MCF 10A (cell line): ENCODE measurements at regions not wholly inside any gene's neighbourhood (a gene's known extent, or its start where the extent isn't known, plus 50 kb on each side); places are given as distances from the start of the nearest gene placed in this dataset.
"Not testable (repeated sequence)": the region's sequence is repeated elsewhere in the genome, so short reads cannot be mapped to it uniquely, and the experiment has no call there.

Experiments
- BruUV-seq: library from RNA; stranded (reverse); fragments of 400-500 nt; replicated peaks from 2 replicates; lab custom pipeline; 2021; lab: Mats Ljungman, UMichigan
- CTCF ChIA-PET: fragments of 300-600 bp; sonication (Branson Sonifier 250); formaldehyde crosslinking; extraction: SDS; loops from one replicate; lab custom pipeline; 2021; ENCODE audit warnings: antibody characterized with exemption, inconsistent platforms; lab: Yijun Ruan, JAX
- POLR2A ChIA-PET: fragments of 300-600, 350-650 bp; sonication (Branson Sonifier 250); formaldehyde crosslinking; extraction: SDS; loops from one replicate; lab custom pipeline; 2020; ENCODE audit warnings: antibody characterized with exemption, inconsistent platforms; lab: Yijun Ruan, JAX
- DNase-seq: peaks from one replicate; pipeline ENCODE4 v3.0.0-alpha.2; 2018; ENCODE audit not compliant: unreplicated experiment
- H3K27ac Mint-ChIP-seq: one replicate; pipeline ENCODE4 v1.8.0; 2022; ENCODE audit warnings: mild to moderate bottlenecking, low read depth, mixed read lengths; ENCODE audit not compliant: unreplicated experiment
- H3K27me3 Mint-ChIP-seq: one replicate; pipeline ENCODE4 v1.8.0; 2022; ENCODE audit warnings: mixed read lengths; ENCODE audit not compliant: insufficient read depth, unreplicated experiment
- H3K36me3 Mint-ChIP-seq: one replicate; pipeline ENCODE4 v1.8.0; 2022; ENCODE audit warnings: mild to moderate bottlenecking, moderate library complexity, mixed read lengths; ENCODE audit not compliant: insufficient read depth, unreplicated experiment
- H3K4me1 Mint-ChIP-seq: one replicate; pipeline ENCODE4 v1.8.0; 2022; ENCODE audit warnings: mixed read lengths; ENCODE audit not compliant: insufficient read depth, unreplicated experiment
- H3K4me3 Mint-ChIP-seq: one replicate; pipeline ENCODE4 v1.8.0; 2022; ENCODE audit warnings: mild to moderate bottlenecking, moderate library complexity, mixed read lengths; ENCODE audit not compliant: unreplicated experiment
- H3K9me3 Mint-ChIP-seq: one replicate; pipeline ENCODE4 v1.8.0; 2022; ENCODE audit warnings: mixed read lengths; ENCODE audit not compliant: unreplicated experiment
- intact Hi-C: fragments of 100-400 bp; cut with micrococcal nuclease; formaldehyde crosslinking; loops from 2 replicates; pipeline ENCODE4 v1.14.1; 2022
- TF ChIP-seq, protein P1 (sequence below): fragments of 200-600 bp; IDR thresholded peaks from one replicate; pipeline ENCODE4 v1.8.0; 2022; ENCODE audit warnings: antibody characterized with exemption, mild to moderate bottlenecking; ENCODE audit not compliant: unreplicated experiment

DNA sequence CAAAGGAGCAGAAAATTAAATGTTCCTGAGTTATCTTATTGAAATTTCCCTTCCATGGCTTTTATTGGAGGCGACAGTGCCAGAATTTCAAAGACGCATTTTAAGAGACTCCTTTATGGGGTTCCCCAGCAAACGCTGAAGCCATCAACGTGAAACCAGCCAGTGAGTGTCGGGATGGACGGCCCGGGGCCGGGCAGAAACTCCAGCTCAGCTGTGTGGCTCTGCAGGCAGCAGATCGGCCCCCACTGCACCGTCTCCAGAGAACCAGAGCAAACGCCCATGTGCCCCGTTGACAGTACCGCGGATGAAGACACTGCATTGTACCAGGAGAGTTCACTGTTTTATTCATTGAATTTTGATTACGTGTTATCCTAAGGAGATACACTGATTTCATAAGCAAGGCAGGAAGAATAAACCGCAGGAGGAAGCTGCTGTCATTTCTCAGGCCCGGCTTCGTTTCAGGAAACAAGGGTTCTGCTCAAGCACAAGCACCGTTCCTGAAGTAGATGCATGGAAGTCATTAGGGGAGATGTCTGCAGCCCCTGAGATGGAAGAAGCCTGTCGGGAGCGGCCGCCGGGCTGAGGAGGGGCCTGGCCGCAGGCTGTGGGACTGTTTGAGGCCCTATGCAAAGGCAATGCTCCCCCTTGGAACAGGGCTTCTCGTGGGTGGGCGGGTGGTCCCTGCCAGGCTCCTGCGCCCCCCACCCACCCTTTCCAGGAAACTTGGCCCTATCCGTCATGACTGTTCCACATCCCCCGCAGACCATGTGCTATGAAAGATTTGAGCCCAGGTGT is 639.7 kb downstream of the TBC1D22A start:
- intact Hi-C loops: no loop called here
- ChIA-PET POLR2A (no interaction called here), CTCF (no interaction called here)
- Mint-ChIP-seq H3K4me1 (no peaks in the 10 kb centered on the region), H3K36me3 (no peaks in the 10 kb centered on the region), H3K27ac (no peak overlapping the region), H3K4me3 (no peak overlapping the region), H3K9me3 (no peaks in the 10 kb centered on the region), H3K27me3 (peaks cover 12% of the 10 kb centered on the region)
- TF ChIP-seq, protein P1, sequence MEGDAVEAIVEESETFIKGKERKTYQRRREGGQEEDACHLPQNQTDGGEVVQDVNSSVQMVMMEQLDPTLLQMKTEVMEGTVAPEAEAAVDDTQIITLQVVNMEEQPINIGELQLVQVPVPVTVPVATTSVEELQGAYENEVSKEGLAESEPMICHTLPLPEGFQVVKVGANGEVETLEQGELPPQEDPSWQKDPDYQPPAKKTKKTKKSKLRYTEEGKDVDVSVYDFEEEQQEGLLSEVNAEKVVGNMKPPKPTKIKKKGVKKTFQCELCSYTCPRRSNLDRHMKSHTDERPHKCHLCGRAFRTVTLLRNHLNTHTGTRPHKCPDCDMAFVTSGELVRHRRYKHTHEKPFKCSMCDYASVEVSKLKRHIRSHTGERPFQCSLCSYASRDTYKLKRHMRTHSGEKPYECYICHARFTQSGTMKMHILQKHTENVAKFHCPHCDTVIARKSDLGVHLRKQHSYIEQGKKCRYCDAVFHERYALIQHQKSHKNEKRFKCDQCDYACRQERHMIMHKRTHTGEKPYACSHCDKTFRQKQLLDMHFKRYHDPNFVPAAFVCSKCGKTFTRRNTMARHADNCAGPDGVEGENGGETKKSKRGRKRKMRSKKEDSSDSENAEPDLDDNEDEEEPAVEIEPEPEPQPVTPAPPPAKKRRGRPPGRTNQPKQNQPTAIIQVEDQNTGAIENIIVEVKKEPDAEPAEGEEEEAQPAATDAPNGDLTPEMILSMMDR: no peak
- no TSS peak for BruUV-seq
- DNase-seq: no peak

DNA sequence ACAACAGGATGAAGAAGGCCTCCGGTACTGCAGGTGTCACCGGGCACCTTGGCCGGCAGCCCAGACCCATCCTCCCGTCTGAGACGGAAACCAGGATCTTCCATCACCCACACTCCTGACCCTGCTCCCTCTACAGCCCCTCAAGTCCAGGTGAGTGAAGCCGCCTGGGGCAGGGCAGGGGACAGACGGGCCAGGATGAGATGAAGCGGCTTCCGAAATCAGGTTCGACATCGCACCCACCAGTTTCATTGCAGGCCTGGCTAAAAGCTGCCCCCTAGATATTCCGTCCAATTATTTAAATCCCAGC is 639.1 kb downstream of the TBC1D22A start:
- Mint-ChIP-seq H3K4me3 (no peak overlapping the region), H3K27me3 (peaks cover 6% of the 10 kb centered on the region), H3K9me3 (no peaks in the 10 kb centered on the region), H3K36me3 (no peaks in the 10 kb centered on the region), H3K4me1 (no peaks in the 10 kb centered on the region), H3K27ac (no peak overlapping the region)
- DNase-seq: no peak
- ChIA-PET CTCF (no interaction called here), POLR2A (no interaction called here)
- no TSS peak for BruUV-seq
- TF ChIP-seq, protein P1: no peak
- intact Hi-C loops: no loop called here

DNA sequence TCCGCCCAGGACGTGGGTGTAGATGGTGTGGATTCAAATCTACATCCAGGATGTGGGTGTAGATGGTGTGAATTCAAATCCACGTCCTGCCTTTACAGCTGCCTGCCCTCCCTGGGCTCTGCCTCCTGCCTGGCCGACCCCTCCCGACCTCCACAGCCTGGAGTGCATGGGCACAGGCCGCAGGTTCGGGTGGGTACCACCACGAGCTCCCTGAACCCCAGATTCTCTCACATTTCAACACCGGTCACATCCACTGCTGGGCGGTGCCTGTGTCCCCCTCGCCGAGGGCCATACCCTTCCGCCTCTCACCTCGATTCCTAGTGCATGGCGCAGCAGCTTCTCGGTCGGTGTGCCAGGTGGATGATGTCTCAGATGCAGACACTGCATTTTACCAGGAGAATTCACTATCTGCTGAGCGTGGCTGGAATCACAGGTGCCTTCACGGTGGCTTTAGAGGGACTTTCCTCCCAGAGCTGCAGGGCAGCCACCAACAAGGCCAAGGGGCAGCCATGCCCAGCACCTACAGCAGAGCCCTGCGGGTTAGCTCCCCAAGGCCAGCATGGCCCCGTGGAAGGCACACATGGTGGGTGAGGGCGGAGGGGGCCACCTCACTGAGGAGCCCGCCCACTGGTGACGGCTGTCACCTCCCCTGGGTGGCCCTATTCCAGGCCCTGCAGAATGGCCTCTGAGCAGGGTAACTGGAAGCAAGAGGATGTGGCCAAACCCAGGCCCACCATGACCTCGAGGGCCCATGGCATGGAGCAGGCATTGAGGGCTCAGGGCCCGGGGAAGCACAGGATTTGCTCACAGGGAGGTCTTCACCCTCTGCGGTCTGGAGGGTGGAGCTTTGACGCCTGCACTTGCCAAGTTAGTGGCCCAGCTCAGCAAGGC is 638.5 kb downstream of the TBC1D22A start:
- H3K4me3 Mint-ChIP-seq: no peak overlapping the region
- POLR2A ChIA-PET: no interaction called here
- H3K4me1 Mint-ChIP-seq: no peaks in the 10 kb centered on the region
- DNase-seq: no peak
- no peak overlapping the region for H3K27ac Mint-ChIP-seq
- no peaks in the 10 kb centered on the region for H3K27me3 Mint-ChIP-seq
- H3K9me3 Mint-ChIP-seq: no peaks in the 10 kb centered on the region
- BruUV-seq: no TSS peak
- intact Hi-C loops: no loop called here
- no peaks in the 10 kb centered on the region for H3K36me3 Mint-ChIP-seq
- CTCF ChIA-PET: no interaction called here
- TF ChIP-seq, protein P1: no peak

DNA sequence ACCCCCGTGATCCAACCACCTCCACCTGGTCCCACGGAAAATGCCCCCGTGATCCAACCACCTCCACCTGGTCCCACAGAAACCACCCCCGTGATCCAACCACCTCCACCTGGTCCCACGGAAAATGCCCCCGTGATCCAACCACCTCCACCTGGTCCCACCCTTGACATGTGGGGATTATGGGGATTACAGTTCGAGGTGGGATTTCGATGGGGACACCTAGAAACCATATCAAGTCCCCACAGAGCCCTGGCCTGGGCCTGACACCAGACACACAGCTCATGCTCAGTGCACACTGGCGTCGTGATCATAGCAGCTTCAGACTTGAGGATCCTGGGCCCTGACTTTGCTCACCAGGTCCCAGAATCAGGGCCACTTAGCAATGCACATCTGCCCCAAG is 637.7 kb downstream of the TBC1D22A start:
- H3K9me3 Mint-ChIP-seq, CTCF ChIA-PET, H3K4me3 Mint-ChIP-seq, H3K4me1 Mint-ChIP-seq, H3K27me3 Mint-ChIP-seq, BruUV-seq, H3K36me3 Mint-ChIP-seq, POLR2A ChIA-PET, DNase-seq, intact Hi-C loops, H3K27ac Mint-ChIP-seq: not testable (repeated sequence)
